Stimulated activated CD4-positive, alpha-beta T cell treated with anti-CD3 and anti-CD28 coated beads, Interleukin-4, amount 100 ng/mL, for 48 hours (primary cell): ENCODE measurements at regions not wholly inside any gene's neighbourhood (a gene's known extent, or its start where the extent isn't known, plus 50 kb on each side); places are given as distances from the start of the nearest gene placed in this dataset.

Source experiments
- DNase-seq, 2 donors: peaks; one replicate each; pipeline ENCODE4 v3.0.0-alpha.2; 2020; ENCODE audit warnings: low read depth in 2 of 2

GRCh38 chr6:21423106-21423854 lies 170.3 kb upstream of the SOX4 start:
- DNase-seq: no peak

GRCh38 chr6:21426841-21427490 lies 166.6 kb upstream of the SOX4 start:
- no peak for DNase-seq

GRCh38 chr6:21429291-21429690 lies 164.3 kb upstream of the SOX4 start:
- DNase-seq: no peak

- DNase-seq: no peak
These were observed 162.0 kb upstream of the SOX4 start for GRCh38 chr6:21431526-21431925.

- DNase-seq: no peak
These were observed 156.9 kb upstream of the SOX4 start for GRCh38 chr6:21436625-21437024.

- no peak for DNase-seq
These were observed 156.0 kb upstream of the SOX4 start for GRCh38 chr6:21437581-21437980.

- DNase-seq: peak; percentile 3 to 23
These were observed 155.1 kb upstream of the SOX4 start for GRCh38 chr6:21438237-21438985.

- no peak for DNase-seq
These were observed 154.6 kb upstream of the SOX4 start for GRCh38 chr6:21438986-21439352.

GRCh38 chr6:21441386-21441785 lies 152.2 kb upstream of the SOX4 start:
- DNase-seq: no peak

- DNase-seq: no peak
These were observed 150.7 kb upstream of the SOX4 start for GRCh38 chr6:21442874-21443273.

GRCh38 chr6:21444711-21445260 lies 148.8 kb upstream of the SOX4 start:
- DNase-seq: no peak

- no peak for DNase-seq
These were observed 145.6 kb upstream of the SOX4 start for GRCh38 chr6:21447987-21448386.

- no peak for DNase-seq
These were observed 145.0 kb upstream of the SOX4 start for GRCh38 chr6:21448485-21449109.

- no peak for DNase-seq
These were observed 143.4 kb upstream of the SOX4 start for GRCh38 chr6:21450149-21450548.

- no peak for DNase-seq
These were observed 142.9 kb upstream of the SOX4 start for GRCh38 chr6:21450628-21451027.

- no peak for DNase-seq
These were observed 142.0 kb upstream of the SOX4 start for GRCh38 chr6:21451546-21452013.

GRCh38 chr6:21454262-21454661 lies 139.3 kb upstream of the SOX4 start:
- DNase-seq: no peak

GRCh38 chr6:21455071-21455470 lies 138.5 kb upstream of the SOX4 start:
- no peak for DNase-seq

- no peak for DNase-seq
These were observed 135.9 kb upstream of the SOX4 start for GRCh38 chr6:21457647-21458046.

GRCh38 chr6:21459641-21460040 lies 133.9 kb upstream of the SOX4 start:
- no peak for DNase-seq

GRCh38 chr6:21461844-21462518 lies 131.6 kb upstream of the SOX4 start:
- no peak for DNase-seq

- no peak for DNase-seq
These were observed 131.1 kb upstream of the SOX4 start for GRCh38 chr6:21462519-21462852.
